Smooth muscle cell (in vitro differentiated cells): ENCODE measurements at regions not wholly inside any gene's neighbourhood (a gene's known extent, or its start where the extent isn't known, plus 50 kb on each side); places are given as distances from the start of the nearest gene placed in this dataset.

Experiments used
- DNase-seq: peaks from one replicate; lab custom pipeline; 2025; ENCODE audit not compliant: unreplicated experiment; lab: John Stamatoyannopoulos, UW
- H2AFZ ChIP-seq: fragments of 200-600 bp; sonication (generic); 2 replicates; pipeline ENCODE4 v1.6.0; 2016; ENCODE audit warnings: antibody characterized with exemption, low read depth, mild to moderate bottlenecking
- H3F3A ChIP-seq: fragments of 200-600 bp; sonication (generic); 2 replicates; pipeline ENCODE4 v1.6.0; 2017; ENCODE audit warnings: antibody characterized with exemption, low read depth
- H3K27ac ChIP-seq: fragments of 200-600 bp; sonication (generic); 2 replicates; pipeline ENCODE4 v1.5.1; 2016; ENCODE audit warnings: low read depth, mild to moderate bottlenecking
- H3K27me3 ChIP-seq: fragments of 200-600 bp; sonication (generic); 2 replicates; pipeline ENCODE4 v1.6.1; 2016; ENCODE audit warnings: low read depth, mild to moderate bottlenecking
- H3K36me3 ChIP-seq: fragments of 200-600 bp; sonication (generic); 2 replicates; pipeline ENCODE4 v1.5.1; 2016; ENCODE audit warnings: low read depth
- H3K4me1 ChIP-seq: fragments of 200-600 bp; sonication (generic); 2 replicates; pipeline ENCODE4 v1.5.1; 2016; ENCODE audit warnings: low read depth
- H3K4me2 ChIP-seq: fragments of 200-600 bp; sonication (generic); 2 replicates; pipeline ENCODE4 v1.6.0; 2016; ENCODE audit warnings: mild to moderate bottlenecking
- H3K4me3 ChIP-seq: fragments of 200-600 bp; sonication (generic); 2 replicates; pipeline ENCODE4 v1.5.1; 2016; ENCODE audit warnings: mild to moderate bottlenecking
- H3K79me2 ChIP-seq: fragments of 200-600 bp; sonication (generic); 2 replicates; pipeline ENCODE4 v1.6.0; 2016; ENCODE audit warnings: low read depth, mild to moderate bottlenecking
- H3K9ac ChIP-seq: fragments of 200-600 bp; sonication (generic); 2 replicates; pipeline ENCODE4 v1.6.0; 2016; ENCODE audit warnings: low read depth
- H3K9me3 ChIP-seq: fragments of 200-600 bp; sonication (generic); replicated peaks from 2 replicates; pipeline ENCODE4 v1.5.1; 2016; ENCODE audit warnings: low read depth
- H4K20me1 ChIP-seq: fragments of 200-600 bp; sonication (generic); 2 replicates; pipeline ENCODE4 v1.6.0; 2016; ENCODE audit warnings: low read depth
- CTCF ChIP-seq: fragments of 200-600 bp; sonication (generic); IDR thresholded peaks from 2 replicates; pipeline ENCODE4 v1.5.1; 2017; ENCODE audit warnings: borderline replicate concordance, mild to moderate bottlenecking, antibody characterized with exemption; ENCODE audit not compliant: insufficient read depth, poor library complexity, severe bottlenecking
- WGBS: methylation state at CpG from one replicate; pipeline ENCODE4 v1.1.7; 2016; ENCODE audit warnings: low lambda C conversion rate; 5-methylcytosine and 5-hydroxymethylcytosine counted together

GRCh38 chr6:147078602-147079001 lies 125.6 kb upstream of the STXBP5 start:
- no peak for TF ChIP-seq CTCF
- H3K27me3 ChIP-seq = no peaks in the 10 kb centered on the region
- H3K27ac ChIP-seq = no peak overlapping the region
- H3K4me2 ChIP-seq = no peak overlapping the region
- no peak overlapping the region for H3K4me3 ChIP-seq
- no peak overlapping the region for H3K9ac ChIP-seq
- H3K9me3 ChIP-seq = no peaks in the 10 kb centered on the region
- no peaks in the 10 kb centered on the region for H3K4me1 ChIP-seq
- no peaks in the 10 kb centered on the region for H3K36me3 ChIP-seq
- 98% methylated on average over 2 of the region's 2 CpGs for WGBS
- H3K79me2 ChIP-seq = no peaks in the 10 kb centered on the region
- no peaks in the 10 kb centered on the region for H4K20me1 ChIP-seq
- no peak for DNase-seq
- no peak overlapping the region for H2AFZ ChIP-seq
- no peaks in the 10 kb centered on the region for H3F3A ChIP-seq

- Histone ChIP-seq H3K4me1 (no peaks in the 10 kb centered on the region), H3K4me2 (no peak overlapping the region), H4K20me1 (no peaks in the 10 kb centered on the region), H3K27ac (peak overlapping the region; percentile 57), H3K36me3 (no peaks in the 10 kb centered on the region), H3K9ac (no peak overlapping the region), H3K9me3 (no peaks in the 10 kb centered on the region), H3F3A (no peaks in the 10 kb centered on the region), H3K4me3 (no peak overlapping the region), H2AFZ (no peak overlapping the region), H3K79me2 (no peaks in the 10 kb centered on the region), H3K27me3 (no peaks in the 10 kb centered on the region)
- DNase-seq = no peak
- 82% methylated on average over 4 of the region's 4 CpGs for WGBS
- TF ChIP-seq CTCF = no peak
Measured at GRCh38 chr6:147080225-147080624, 124.0 kb upstream of the STXBP5 start.

- no peak overlapping the region for H3K4me2 ChIP-seq
- H3K9me3 ChIP-seq = no peaks in the 10 kb centered on the region
- H3F3A ChIP-seq = no peaks in the 10 kb centered on the region
- H3K9ac ChIP-seq = no peak overlapping the region
- H4K20me1 ChIP-seq = no peaks in the 10 kb centered on the region
- no peaks in the 10 kb centered on the region for H3K4me1 ChIP-seq
- DNase-seq = no peak
- H3K4me3 ChIP-seq = no peak overlapping the region
- no peak for TF ChIP-seq CTCF
- no peaks in the 10 kb centered on the region for H3K36me3 ChIP-seq
- no peaks in the 10 kb centered on the region for H3K27me3 ChIP-seq
- H3K79me2 ChIP-seq = no peaks in the 10 kb centered on the region
- peak overlapping the region; percentile 57 for H3K27ac ChIP-seq
- H2AFZ ChIP-seq = no peak overlapping the region
- WGBS = 78% methylated on average over 3 of the region's 3 CpGs
Measured at GRCh38 chr6:147081076-147081609, 123.1 kb upstream of the STXBP5 start.

GRCh38 chr6:147087641-147088040 lies 116.6 kb upstream of the STXBP5 start:
- H3K27ac ChIP-seq = no peak overlapping the region
- no peaks in the 10 kb centered on the region for H4K20me1 ChIP-seq

More at GRCh38 chr6:147087641-147088040, 116.6 kb upstream of the STXBP5 start:
- Histone ChIP-seq H3K27me3 (no peaks in the 10 kb centered on the region), H3F3A (no peaks in the 10 kb centered on the region), H3K9ac (no peak overlapping the region), H2AFZ (no peak overlapping the region), H3K4me1 (no peaks in the 10 kb centered on the region), H3K9me3 (no peaks in the 10 kb centered on the region), H3K4me2 (no peak overlapping the region), H3K4me3 (no peak overlapping the region), H3K36me3 (no peaks in the 10 kb centered on the region), H3K79me2 (no peaks in the 10 kb centered on the region)
- DNase-seq = no peak
- TF ChIP-seq CTCF = no peak
